GM23338 (cell line): ENCODE measurements at regions not wholly inside any gene's neighbourhood (a gene's known extent, or its start where the extent isn't known, plus 50 kb on each side); places are given as distances from the start of the nearest gene placed in this dataset.

Experiments
- ATAC-seq: fragments of 200-7000 bp; cut with Tn5 transposase; 3 replicates; pipeline ENCODE4 v1.9.1; 2020
- DNase-seq: peaks from one replicate; pipeline ENCODE4 v3.0.0-alpha.2; 2015; ENCODE audit warnings: low spot score
- H2AFZ ChIP-seq: fragments of 200-600 bp; sonication (generic); 2 replicates; pipeline ENCODE4 v1.8.0; 2016; ENCODE audit warnings: antibody characterized with exemption, mild to moderate bottlenecking, moderate library complexity
- H3F3A ChIP-seq: fragments of 200-600 bp; sonication (generic); replicated peaks from 2 replicates; pipeline ENCODE4 v1.8.0; 2017; ENCODE audit warnings: antibody characterized with exemption, mixed run types, low read depth
- H3K27ac ChIP-seq: fragments of 200-600 bp; sonication (generic); 2 replicates; pipeline ENCODE4 v1.6.1; 2016; ENCODE audit warnings: low read depth
- H3K27me3 ChIP-seq: fragments of 200-600 bp; sonication (generic); 2 replicates; pipeline ENCODE4 v1.8.0; 2016; ENCODE audit warnings: mild to moderate bottlenecking, mixed run types, moderate library complexity; ENCODE audit not compliant: insufficient read depth
- H3K36me3 ChIP-seq: fragments of 200-600 bp; sonication (generic); 2 replicates; pipeline ENCODE4 v1.8.0; 2016; ENCODE audit warnings: mild to moderate bottlenecking; ENCODE audit not compliant: insufficient read depth
- H3K4me1 ChIP-seq: fragments of 200-600 bp; sonication (generic); 2 replicates; pipeline ENCODE4 v1.8.0; 2016; ENCODE audit warnings: mild to moderate bottlenecking, moderate library complexity; ENCODE audit not compliant: insufficient read depth
- H3K4me2 ChIP-seq: fragments of 200-600 bp; sonication (generic); 2 replicates; pipeline ENCODE4 v1.7.1; 2017; ENCODE audit warnings: mixed run types
- H3K4me3 ChIP-seq: fragments of 200-600 bp; sonication (generic); 2 replicates; pipeline ENCODE4 v1.6.1; 2016; ENCODE audit warnings: mixed run types
- H3K79me2 ChIP-seq: fragments of 200-600 bp; sonication (generic); replicated peaks from 2 replicates; pipeline ENCODE4 v1.8.0; 2017; ENCODE audit warnings: mild to moderate bottlenecking; ENCODE audit not compliant: insufficient read depth
- H3K9me2 ChIP-seq: fragments of 200-600 bp; sonication (generic); 2 replicates; pipeline ENCODE4 v1.8.0; 2017; ENCODE audit not compliant: insufficient read depth
- H4K20me1 ChIP-seq: fragments of 200-600 bp; sonication (generic); replicated peaks from 2 replicates; pipeline ENCODE4 v1.8.0; 2017; ENCODE audit warnings: mild to moderate bottlenecking; ENCODE audit not compliant: insufficient read depth
- H3K27ac Mint-ChIP-seq: 2 replicates; pipeline ENCODE4 v1.8.0; 2020; ENCODE audit warnings: inconsistent platforms, mild to moderate bottlenecking, moderate library complexity, mixed read lengths
- H3K27me3 Mint-ChIP-seq: 3 replicates; pipeline ENCODE4 v1.8.0; 2022; ENCODE audit warnings: low read depth, mild to moderate bottlenecking, moderate library complexity, mixed read lengths, inconsistent platforms; ENCODE audit not compliant: insufficient read depth, poor library complexity
- H3K36me3 Mint-ChIP-seq: 3 replicates; pipeline ENCODE4 v1.8.0; 2021; ENCODE audit warnings: low read depth, mild to moderate bottlenecking, inconsistent platforms, moderate library complexity, mixed read lengths
- H3K4me1 Mint-ChIP-seq: 3 replicates; pipeline ENCODE4 v1.8.0; 2020; ENCODE audit warnings: mild to moderate bottlenecking, inconsistent platforms, mixed read lengths
- H3K4me3 Mint-ChIP-seq: 3 replicates; pipeline ENCODE4 v1.8.0; 2021; ENCODE audit warnings: moderate library complexity, mild to moderate bottlenecking, inconsistent platforms, mixed read lengths
- H3K9me3 Mint-ChIP-seq: 3 replicates; pipeline ENCODE4 v1.8.0; 2020; ENCODE audit warnings: moderate library complexity, mild to moderate bottlenecking, inconsistent platforms, mixed read lengths
- CREB1 ChIP-seq: fragments of 250-450 bp; sonication (Bioruptor Pico); IDR thresholded peaks from 2 replicates; pipeline ENCODE4 v1.5.0; 2020; ENCODE audit warnings: low read depth, mild to moderate bottlenecking, moderate library complexity
- CTCF ChIP-seq, 2 experiments: fragments of 200-600 bp in 1 of 2; sonication (generic) in 1 of 2; conservative IDR thresholded peaks; 2 replicates each; pipeline versions ENCODE4 v1.5.1 to v1.6.1; 2016 to 2017; ENCODE audit warnings: antibody characterized with exemption in 2 of 2, low read depth in 2 of 2, mild to moderate bottlenecking in 2 of 2, moderate library complexity in 1 of 2
- ETS1 ChIP-seq: IDR thresholded peaks from 2 replicates; pipeline ENCODE4 v1.6.1; 2016; ENCODE audit warnings: antibody characterized with exemption
- EZH2 ChIP-seq: fragments of 200-600 bp; sonication (generic); IDR thresholded peaks from one replicate; pipeline ENCODE4 v1.8.0; 2017; ENCODE audit warnings: antibody characterized with exemption, mild to moderate bottlenecking, low read depth; ENCODE audit not compliant: unreplicated experiment
- EZH2phosphoT487 ChIP-seq: fragments of 200-600 bp; sonication (generic); IDR thresholded peaks from one replicate; pipeline ENCODE4 v1.8.1; 2018; ENCODE audit warnings: antibody characterized with exemption; ENCODE audit not compliant: unreplicated experiment
- JUNB ChIP-seq: IDR thresholded peaks from one replicate; pipeline ENCODE4 v1.6.1; 2016; ENCODE audit warnings: antibody characterized with exemption; ENCODE audit not compliant: unreplicated experiment
- NANOG ChIP-seq: IDR thresholded peaks from 2 replicates; pipeline ENCODE4 v1.6.1; 2016; ENCODE audit warnings: antibody characterized with exemption, borderline replicate concordance
- POLR2AphosphoS5 ChIP-seq: IDR thresholded peaks from 2 replicates; pipeline ENCODE4 v1.6.1; 2016; ENCODE audit warnings: antibody characterized with exemption, low read depth
- REST ChIP-seq: IDR thresholded peaks from one replicate; pipeline ENCODE4 v1.6.1; 2018; ENCODE audit warnings: antibody characterized with exemption; ENCODE audit not compliant: unreplicated experiment
- STAT1 ChIP-seq: IDR thresholded peaks from one replicate; pipeline ENCODE4 v1.6.1; 2016; ENCODE audit warnings: antibody characterized with exemption; ENCODE audit not compliant: unreplicated experiment
- ZNF114 ChIP-seq: fragments of 250-450 bp; sonication (Bioruptor Pico); IDR thresholded peaks from 2 replicates; pipeline ENCODE4 v1.5.0; 2020; ENCODE audit warnings: mild to moderate bottlenecking, moderate library complexity
- ZNF331 ChIP-seq: fragments of 250-450 bp; sonication (Bioruptor Pico); IDR thresholded peaks from 2 replicates; pipeline ENCODE4 v1.5.0; 2020; ENCODE audit warnings: low read depth, mild to moderate bottlenecking, moderate library complexity
- ZNF462 ChIP-seq: fragments of 250-450 bp; sonication (Bioruptor Pico); IDR thresholded peaks from 2 replicates; pipeline ENCODE4 v1.5.0; 2020; ENCODE audit warnings: mild to moderate bottlenecking, moderate library complexity

GRCh38 chr11:82046778-82047177 is 686.9 kb downstream of the FAM181B start:
- peaks cover 7% of the 10 kb centered on the region; the same call in 2 of the 3 replicates for H3K36me3 Mint-ChIP-seq
- Histone ChIP-seq H3K27ac (no peak overlapping the region), H3F3A (no peaks in the 10 kb centered on the region), H3K4me2 (no peak overlapping the region), H3K36me3 (no peaks in the 10 kb centered on the region), H3K27me3 (no peaks in the 10 kb centered on the region), H3K4me3 (no peak overlapping the region), H3K9me2 (peaks cover 11% of the 10 kb centered on the region), H3K4me1 (no peaks in the 10 kb centered on the region), H2AFZ (no peak overlapping the region), H3K79me2 (no peaks in the 10 kb centered on the region), H4K20me1 (no peaks in the 10 kb centered on the region)
- H3K9me3 Mint-ChIP-seq = peaks cover 7% of the 10 kb centered on the region; the same call in 1 of the 3 replicates
- no peak for TF ChIP-seq NANOG
- TF ChIP-seq ZNF331 (CRISPR knock-in tag) = no peak
- no peak for TF ChIP-seq ETS1
- TF ChIP-seq CREB1 = no peak
- TF ChIP-seq EZH2phosphoT487 = no peak
- no peak for TF ChIP-seq ZNF462
- no peak for TF ChIP-seq EZH2
- TF ChIP-seq JUNB = no peak
- no peak for TF ChIP-seq REST
- TF ChIP-seq POLR2AphosphoS5 = no peak
- no peak for TF ChIP-seq STAT1
- no peak for TF ChIP-seq CTCF (conservative IDR thresholded peaks at IDR 0.05; ENCODE audit: low read depth in 2 of 2)
- no peak for TF ChIP-seq ZNF114 (CRISPR knock-in tag)
- H3K4me1 Mint-ChIP-seq = no peaks in the 10 kb centered on the region
- no peaks in the 10 kb centered on the region for H3K27me3 Mint-ChIP-seq
- H3K27ac Mint-ChIP-seq = no peak overlapping the region
- DNase-seq = no peak
- H3K4me3 Mint-ChIP-seq = no peak overlapping the region
- ATAC-seq = no peak
